GM12864 (cell line): ENCODE measurements at regions not wholly inside any gene's neighbourhood (a gene's known extent, or its start where the extent isn't known, plus 50 kb on each side); places are given as distances from the start of the nearest gene placed in this dataset.

Source experiments
- DNase-seq: peaks from one replicate; pipeline ENCODE4 v3.0.0-alpha.2; 2011; ENCODE audit warnings: low read depth
- H3K4me3 ChIP-seq: 2 replicates; pipeline ENCODE4 v1.5.1; 2011; ENCODE audit warnings: mild to moderate bottlenecking, low read depth, low read length, control low read depth
- TF ChIP-seq, protein P1 (sequence below): IDR thresholded peaks from 2 replicates; pipeline ENCODE4 v1.5.1; 2011; ENCODE audit warnings: low read depth, mild to moderate bottlenecking, moderate library complexity, low read length, control low read depth, inconsistent platforms; ENCODE audit errors: missing control alignments

DNA sequence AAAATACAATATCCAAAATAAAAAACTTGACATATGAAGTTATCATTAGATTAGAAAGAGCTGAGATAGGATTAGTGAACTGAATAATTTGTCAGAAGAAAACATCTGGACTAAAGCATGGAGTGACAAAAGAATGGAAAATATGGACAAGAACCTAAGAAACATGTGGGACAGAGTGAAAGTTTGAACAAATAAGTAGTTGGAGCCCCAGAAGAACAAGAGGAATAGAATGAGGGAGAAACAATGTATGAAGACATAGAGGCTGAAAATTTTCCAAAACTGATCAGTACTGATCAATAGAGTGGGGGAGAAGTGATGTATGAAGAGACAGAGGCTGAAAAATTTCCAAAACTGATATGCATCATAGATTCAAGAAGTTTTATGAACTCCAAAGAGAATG lies 170.6 kb upstream of the CRY1 start:
- TF ChIP-seq, protein P1, sequence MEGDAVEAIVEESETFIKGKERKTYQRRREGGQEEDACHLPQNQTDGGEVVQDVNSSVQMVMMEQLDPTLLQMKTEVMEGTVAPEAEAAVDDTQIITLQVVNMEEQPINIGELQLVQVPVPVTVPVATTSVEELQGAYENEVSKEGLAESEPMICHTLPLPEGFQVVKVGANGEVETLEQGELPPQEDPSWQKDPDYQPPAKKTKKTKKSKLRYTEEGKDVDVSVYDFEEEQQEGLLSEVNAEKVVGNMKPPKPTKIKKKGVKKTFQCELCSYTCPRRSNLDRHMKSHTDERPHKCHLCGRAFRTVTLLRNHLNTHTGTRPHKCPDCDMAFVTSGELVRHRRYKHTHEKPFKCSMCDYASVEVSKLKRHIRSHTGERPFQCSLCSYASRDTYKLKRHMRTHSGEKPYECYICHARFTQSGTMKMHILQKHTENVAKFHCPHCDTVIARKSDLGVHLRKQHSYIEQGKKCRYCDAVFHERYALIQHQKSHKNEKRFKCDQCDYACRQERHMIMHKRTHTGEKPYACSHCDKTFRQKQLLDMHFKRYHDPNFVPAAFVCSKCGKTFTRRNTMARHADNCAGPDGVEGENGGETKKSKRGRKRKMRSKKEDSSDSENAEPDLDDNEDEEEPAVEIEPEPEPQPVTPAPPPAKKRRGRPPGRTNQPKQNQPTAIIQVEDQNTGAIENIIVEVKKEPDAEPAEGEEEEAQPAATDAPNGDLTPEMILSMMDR: no peak
- no peak overlapping the region for H3K4me3 ChIP-seq
- DNase-seq: no peak

DNA sequence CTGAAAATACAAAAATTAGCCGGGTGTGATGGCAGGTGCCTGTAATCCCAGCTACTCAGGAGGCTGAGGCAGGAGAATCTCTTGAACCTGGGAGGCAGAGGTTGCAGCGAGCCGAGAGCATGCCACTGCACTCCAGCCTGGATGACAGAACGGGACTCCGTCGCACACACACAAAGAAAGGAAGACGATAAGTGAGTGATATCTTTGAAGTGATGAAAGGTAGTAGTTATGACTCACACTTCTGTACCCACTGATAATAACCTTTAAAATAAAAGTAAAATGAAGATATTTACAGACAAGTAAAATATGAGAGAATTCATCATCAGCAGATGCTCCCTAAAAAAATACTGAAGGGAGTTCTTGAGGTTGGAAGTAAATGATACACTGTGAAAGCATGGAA lies 171.3 kb upstream of the CRY1 start:
- TF ChIP-seq, protein P1: no peak
- DNase-seq: no peak
- no peak overlapping the region for H3K4me3 ChIP-seq

DNA sequence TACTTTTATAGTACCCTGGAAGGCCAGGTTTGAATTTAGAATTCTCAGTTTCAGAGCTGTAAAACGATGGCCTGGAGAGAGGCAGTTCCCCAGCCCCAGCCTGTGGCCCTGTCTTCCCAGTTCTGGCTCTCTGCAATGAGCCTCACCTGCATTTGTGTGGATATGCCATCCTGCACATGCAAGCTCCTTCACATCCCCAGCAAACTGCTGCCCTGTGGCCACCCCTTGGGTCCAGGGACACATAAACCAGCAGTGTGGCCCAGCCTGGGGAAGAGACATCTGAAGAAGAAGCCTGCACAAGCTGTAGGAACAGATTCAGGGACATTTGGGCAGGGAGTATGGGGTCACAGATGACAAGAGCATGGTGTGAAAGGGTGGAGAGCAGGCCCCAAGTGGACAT lies 174.3 kb upstream of the CRY1 start:
- DNase-seq: no peak
- H3K4me3 ChIP-seq: no peak overlapping the region
- TF ChIP-seq, protein P1: no peak

DNA sequence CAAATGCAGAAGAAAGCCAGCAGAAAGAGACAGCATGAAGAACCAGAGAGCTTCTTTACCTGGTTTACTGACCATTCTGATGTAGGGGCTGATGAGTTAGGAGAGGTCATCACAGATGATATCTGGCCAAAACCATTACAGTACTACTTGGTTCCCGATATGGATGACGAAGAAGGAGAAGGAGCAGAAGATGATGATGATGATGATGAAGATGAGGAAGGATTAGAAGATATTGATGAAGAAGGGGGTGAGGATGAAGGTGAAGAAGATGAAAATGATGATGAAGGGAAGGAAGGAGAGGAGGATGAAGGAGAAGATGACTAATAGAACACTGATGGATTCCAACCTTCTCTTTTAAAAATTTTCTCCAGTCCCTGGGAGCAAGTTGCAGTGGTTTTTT lies 178.2 kb upstream of the CRY1 start:
- no peak for DNase-seq
- H3K4me3 ChIP-seq: no peak overlapping the region
- TF ChIP-seq, protein P1: no peak

DNA sequence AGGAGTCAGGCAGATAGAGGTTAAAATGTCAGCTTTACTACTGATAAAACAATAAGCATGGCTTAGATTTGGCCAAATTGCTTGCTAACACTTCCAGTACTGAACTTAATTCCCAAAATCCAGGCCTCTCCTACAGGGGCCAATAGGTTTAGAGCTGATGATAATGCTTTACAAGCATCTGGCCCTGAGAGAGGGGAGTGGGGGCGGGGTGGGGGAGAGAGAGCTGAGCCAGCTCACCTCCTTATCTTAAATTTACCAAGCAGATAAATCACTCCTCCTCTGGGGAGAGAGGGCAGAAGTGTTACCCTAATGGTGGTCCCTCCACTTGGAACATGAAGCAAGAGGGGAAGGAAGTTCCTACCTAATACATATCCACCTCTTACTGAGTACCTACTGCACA lies 182.2 kb upstream of the CRY1 start:
- no peak overlapping the region for H3K4me3 ChIP-seq
- no peak for DNase-seq
- TF ChIP-seq, protein P1: no peak

DNA sequence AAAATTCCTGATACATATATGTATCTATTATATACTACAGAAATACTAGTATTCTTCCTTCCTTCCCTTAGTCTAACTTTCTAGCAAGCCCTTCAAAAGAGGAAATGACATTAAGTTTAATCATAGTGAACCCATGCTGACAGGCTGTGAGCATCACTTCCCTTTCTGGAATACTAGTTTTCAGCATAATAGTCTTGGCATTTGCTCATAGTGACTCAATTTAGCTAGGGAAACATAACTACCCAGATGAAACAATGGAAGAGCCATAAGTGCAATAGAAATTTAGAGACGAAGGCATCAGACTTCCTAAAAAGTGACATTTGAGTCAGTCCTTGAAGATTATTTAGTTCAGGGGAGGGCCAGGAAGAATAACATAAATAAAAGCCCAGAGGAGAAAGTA lies 184.5 kb upstream of the CRY1 start:
- TF ChIP-seq, protein P1: no peak
- no peak for DNase-seq
- no peak overlapping the region for H3K4me3 ChIP-seq

DNA sequence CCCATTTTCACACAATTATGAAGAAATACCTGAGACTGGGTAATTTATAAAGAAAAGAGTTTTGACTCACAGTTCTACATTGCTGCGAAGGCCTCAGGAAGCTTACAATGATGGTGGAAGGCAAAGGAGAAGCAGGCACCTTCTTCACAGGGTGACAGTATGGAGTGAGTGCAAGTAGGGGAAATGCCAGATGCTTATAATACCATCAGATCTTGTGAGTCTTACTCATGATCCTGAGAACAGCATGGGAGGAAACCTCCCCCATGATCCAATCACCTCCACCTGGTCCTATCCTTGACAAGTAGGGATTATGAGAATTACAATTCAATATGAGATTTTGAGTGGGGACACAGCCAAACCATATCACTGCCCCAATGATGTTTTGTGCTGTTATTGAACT lies 189.3 kb upstream of the CRY1 start:
- no peak for DNase-seq
- TF ChIP-seq, protein P1: no peak
- no peak overlapping the region for H3K4me3 ChIP-seq
